ENCODE measurements at regions not wholly inside any gene's neighbourhood (a gene's known extent, or its start where the extent isn't known, plus 50 kb on each side); places are given as distances from the start of the nearest gene placed in this dataset.

DNA sequence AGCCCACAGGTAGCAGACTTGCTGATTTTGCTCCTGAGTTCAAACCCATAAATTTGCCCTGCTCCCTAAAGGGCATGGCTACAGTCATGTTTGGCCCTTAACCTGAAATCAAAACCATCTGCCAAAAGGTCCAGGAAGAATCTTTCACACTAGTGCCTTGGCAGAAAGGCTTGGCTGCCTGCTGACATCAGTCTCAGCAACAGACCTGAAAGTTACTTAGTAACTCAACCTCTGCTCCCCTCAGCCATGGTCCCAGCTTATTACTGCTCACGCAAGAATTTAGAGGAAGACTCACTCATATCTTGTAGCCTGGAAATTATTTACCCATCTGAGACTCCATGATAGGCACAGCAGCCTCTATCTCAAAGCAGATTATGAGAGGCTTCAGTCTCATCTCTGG is 98.0 kb upstream of the KIF2B start:
- H3K36me3 ChIP-seq (ENCODE audit: control insufficient read depth, insufficient read depth, low read length), result no peaks in the 10 kb centered on the region
- ChIA-PET CTCF (no interaction called here), POLR2A (no interaction called here)
- ATAC-seq (no peak), DNase-seq (ENCODE audit: low read depth, low spot score) (no peak)
- intact Hi-C loops (cut with micrococcal nuclease; ENCODE audit: unreplicated experiment), result no loop called here
- H3K4me3 ChIP-seq (ENCODE audit: low read depth in 2 of 2, low read length in 2 of 2), result no peak overlapping the region
- no peak overlapping the region for H3K27ac ChIP-seq (ENCODE audit: low read length)
- in situ Hi-C loops (cut with HindIII; ENCODE audit: low pct_unique_long_range_greater_than_20kb, low sequenced_read_pairs), result no loop called here
- no TSS peak for BruUV-seq (replicated peaks)
- 0 out of 2 replicates have a peak, but pooled peaks cover 3% of the 10 kb centered on the region for H3K9me3 ChIP-seq (ENCODE audit: control insufficient read depth, insufficient read depth, low read depth, low read length)
- TF ChIP-seq POLR2AphosphoS5 (IDR thresholded peaks at IDR 0.05; ENCODE audit: low read depth, low read length) (no peak), TCF7L2 (IDR thresholded peaks at IDR 0.05; ENCODE audit: low read depth, low read length) (no peak), SIN3A (IDR thresholded peaks at IDR 0.05; ENCODE audit: borderline replicate concordance, insufficient read depth, low read depth, low read length) (no peak)
- TF ChIP-seq, protein P1, sequence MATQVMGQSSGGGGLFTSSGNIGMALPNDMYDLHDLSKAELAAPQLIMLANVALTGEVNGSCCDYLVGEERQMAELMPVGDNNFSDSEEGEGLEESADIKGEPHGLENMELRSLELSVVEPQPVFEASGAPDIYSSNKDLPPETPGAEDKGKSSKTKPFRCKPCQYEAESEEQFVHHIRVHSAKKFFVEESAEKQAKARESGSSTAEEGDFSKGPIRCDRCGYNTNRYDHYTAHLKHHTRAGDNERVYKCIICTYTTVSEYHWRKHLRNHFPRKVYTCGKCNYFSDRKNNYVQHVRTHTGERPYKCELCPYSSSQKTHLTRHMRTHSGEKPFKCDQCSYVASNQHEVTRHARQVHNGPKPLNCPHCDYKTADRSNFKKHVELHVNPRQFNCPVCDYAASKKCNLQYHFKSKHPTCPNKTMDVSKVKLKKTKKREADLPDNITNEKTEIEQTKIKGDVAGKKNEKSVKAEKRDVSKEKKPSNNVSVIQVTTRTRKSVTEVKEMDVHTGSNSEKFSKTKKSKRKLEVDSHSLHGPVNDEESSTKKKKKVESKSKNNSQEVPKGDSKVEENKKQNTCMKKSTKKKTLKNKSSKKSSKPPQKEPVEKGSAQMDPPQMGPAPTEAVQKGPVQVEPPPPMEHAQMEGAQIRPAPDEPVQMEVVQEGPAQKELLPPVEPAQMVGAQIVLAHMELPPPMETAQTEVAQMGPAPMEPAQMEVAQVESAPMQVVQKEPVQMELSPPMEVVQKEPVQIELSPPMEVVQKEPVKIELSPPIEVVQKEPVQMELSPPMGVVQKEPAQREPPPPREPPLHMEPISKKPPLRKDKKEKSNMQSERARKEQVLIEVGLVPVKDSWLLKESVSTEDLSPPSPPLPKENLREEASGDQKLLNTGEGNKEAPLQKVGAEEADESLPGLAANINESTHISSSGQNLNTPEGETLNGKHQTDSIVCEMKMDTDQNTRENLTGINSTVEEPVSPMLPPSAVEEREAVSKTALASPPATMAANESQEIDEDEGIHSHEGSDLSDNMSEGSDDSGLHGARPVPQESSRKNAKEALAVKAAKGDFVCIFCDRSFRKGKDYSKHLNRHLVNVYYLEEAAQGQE (IDR thresholded peaks at IDR 0.05; ENCODE audit: insufficient read depth in 1 of 2, low read depth in 2 of 2, low read length in 1 of 2), result no peak
- TF ChIP-seq, protein P2, sequence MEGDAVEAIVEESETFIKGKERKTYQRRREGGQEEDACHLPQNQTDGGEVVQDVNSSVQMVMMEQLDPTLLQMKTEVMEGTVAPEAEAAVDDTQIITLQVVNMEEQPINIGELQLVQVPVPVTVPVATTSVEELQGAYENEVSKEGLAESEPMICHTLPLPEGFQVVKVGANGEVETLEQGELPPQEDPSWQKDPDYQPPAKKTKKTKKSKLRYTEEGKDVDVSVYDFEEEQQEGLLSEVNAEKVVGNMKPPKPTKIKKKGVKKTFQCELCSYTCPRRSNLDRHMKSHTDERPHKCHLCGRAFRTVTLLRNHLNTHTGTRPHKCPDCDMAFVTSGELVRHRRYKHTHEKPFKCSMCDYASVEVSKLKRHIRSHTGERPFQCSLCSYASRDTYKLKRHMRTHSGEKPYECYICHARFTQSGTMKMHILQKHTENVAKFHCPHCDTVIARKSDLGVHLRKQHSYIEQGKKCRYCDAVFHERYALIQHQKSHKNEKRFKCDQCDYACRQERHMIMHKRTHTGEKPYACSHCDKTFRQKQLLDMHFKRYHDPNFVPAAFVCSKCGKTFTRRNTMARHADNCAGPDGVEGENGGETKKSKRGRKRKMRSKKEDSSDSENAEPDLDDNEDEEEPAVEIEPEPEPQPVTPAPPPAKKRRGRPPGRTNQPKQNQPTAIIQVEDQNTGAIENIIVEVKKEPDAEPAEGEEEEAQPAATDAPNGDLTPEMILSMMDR (IDR thresholded peaks at IDR 0.05), result no peak
- no peaks in the 10 kb centered on the region for H3K27me3 ChIP-seq (ENCODE audit: control insufficient read depth, insufficient read depth, low read length)
- H3K4me1 ChIP-seq (ENCODE audit: control insufficient read depth, insufficient read depth, low read length), result no peaks in the 10 kb centered on the region

DNA sequence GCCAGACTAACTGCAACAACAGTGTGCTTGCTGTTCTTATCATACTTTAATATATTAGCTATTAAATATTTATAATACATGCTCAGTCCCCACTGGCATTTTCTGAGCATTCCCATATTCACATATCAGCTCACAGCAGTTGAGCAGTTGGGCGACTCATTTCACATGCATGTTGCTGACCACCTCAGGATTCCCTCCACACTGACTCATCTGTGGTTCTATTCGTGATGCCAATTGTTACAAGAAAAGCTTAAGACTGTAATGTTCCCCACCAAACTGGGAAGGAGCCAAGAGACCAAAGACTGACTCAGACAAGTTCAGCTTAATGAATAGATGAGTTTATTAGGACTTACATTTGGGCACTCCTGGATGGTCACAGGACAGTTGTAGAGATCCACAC is 100.3 kb upstream of the KIF2B start:
- BruUV-seq (replicated peaks), result no TSS peak
- DNase-seq (ENCODE audit: low read depth, low spot score) (no peak), ATAC-seq (no peak)
- H3K27ac ChIP-seq (ENCODE audit: low read length), result no peak overlapping the region
- H3K27me3 ChIP-seq (ENCODE audit: control insufficient read depth, insufficient read depth, low read length), result no peaks in the 10 kb centered on the region
- no peak overlapping the region for H3K4me3 ChIP-seq (ENCODE audit: low read depth in 2 of 2, low read length in 2 of 2)
- H3K36me3 ChIP-seq (ENCODE audit: control insufficient read depth, insufficient read depth, low read length), result no peaks in the 10 kb centered on the region
- ChIA-PET POLR2A (interaction anchor here (0.6 kb wide), 1 partner anchor 254 kb away, joined by 3 read pairs; no protein-coding TSS in a partner anchor), CTCF (interaction anchor here (0.6 kb wide), 1 partner anchor 500 kb away, joined by 9 read pairs; no protein-coding TSS in a partner anchor)
- in situ Hi-C loops (cut with HindIII; ENCODE audit: low pct_unique_long_range_greater_than_20kb, low sequenced_read_pairs) (no loop called here), intact Hi-C loops (cut with micrococcal nuclease; ENCODE audit: unreplicated experiment) (no loop called here)
- H3K4me1 ChIP-seq (ENCODE audit: control insufficient read depth, insufficient read depth, low read length), result no peaks in the 10 kb centered on the region
- TF ChIP-seq POLR2AphosphoS5 (IDR thresholded peaks at IDR 0.05; ENCODE audit: low read depth, low read length) (no peak), TCF7L2 (IDR thresholded peaks at IDR 0.05; ENCODE audit: low read depth, low read length) (no peak), SIN3A (IDR thresholded peaks at IDR 0.05; ENCODE audit: borderline replicate concordance, insufficient read depth, low read depth, low read length) (no peak)
- TF ChIP-seq, protein P2 (IDR thresholded peaks at IDR 0.05), result no peak
- TF ChIP-seq, protein P1 (IDR thresholded peaks at IDR 0.05; ENCODE audit: insufficient read depth in 1 of 2, low read depth in 2 of 2, low read length in 1 of 2), result no peak
- H3K9me3 ChIP-seq (ENCODE audit: control insufficient read depth, insufficient read depth, low read depth, low read length), result no peaks in the 10 kb centered on the region

All from Panc1 (cell line).